Umbilical cord (tissue), 1 donor: ENCODE measurements at regions not wholly inside any gene's neighbourhood (a gene's known extent, or its start where the extent isn't known, plus 50 kb on each side); places are given as distances from the start of the nearest gene placed in this dataset.
"Not testable (repeated sequence)": the region's sequence is repeated elsewhere in the genome, so short reads cannot be mapped to it uniquely, and the experiment has no call there.

Experiments used
- DNase-seq: peaks from one replicate; pipeline ENCODE4 v3.0.0-alpha.2; 2015; ENCODE audit warnings: low spot score

- DNase-seq = no peak
These were observed 140.3 kb downstream of the NR2F2 start for GRCh38 chr15:96470681-96471310.

GRCh38 chr15:96472681-96473080 is 142.2 kb downstream of the NR2F2 start:
- no peak for DNase-seq

DNA sequence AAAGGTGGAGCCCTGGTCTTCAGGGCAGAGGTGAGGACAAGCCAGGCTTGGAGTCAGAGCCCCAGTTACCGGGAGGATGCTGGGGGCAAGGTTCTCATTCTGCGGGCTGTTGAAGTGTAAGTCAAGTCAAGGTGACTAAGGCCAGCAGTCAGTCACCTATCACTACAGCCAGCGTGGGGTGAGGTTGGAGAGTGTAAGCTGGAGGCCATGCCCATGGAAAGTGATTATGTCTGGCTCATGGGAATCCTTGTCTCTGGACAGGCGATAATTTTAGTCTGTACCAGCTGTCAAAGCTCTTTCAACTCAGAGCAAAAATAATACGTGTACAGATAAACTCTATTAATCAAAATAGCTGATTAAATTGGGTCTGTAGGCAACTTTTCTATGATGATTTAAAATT is 143.1 kb downstream of the NR2F2 start:
- DNase-seq = no peak

DNA sequence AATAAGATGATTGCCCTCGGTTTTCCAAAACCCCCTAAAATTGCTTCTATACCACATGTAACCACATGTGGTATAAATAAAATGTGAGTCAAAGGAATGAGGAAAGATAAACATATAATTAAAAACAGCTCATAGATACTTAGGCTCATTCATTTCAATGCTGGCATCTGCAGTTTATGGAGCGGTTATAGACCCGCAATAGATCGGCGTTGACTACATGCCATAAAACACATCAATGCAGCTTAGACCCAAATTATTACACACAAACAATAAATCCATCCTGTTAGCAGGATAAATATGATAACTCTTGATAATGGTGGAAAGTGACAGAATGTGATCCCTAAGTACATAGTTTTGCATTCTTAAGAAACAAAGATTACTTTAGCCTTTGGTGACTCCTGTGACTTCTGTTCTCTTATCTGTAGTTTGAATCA is 143.7 kb downstream of the NR2F2 start:
- DNase-seq = no peak

DNA sequence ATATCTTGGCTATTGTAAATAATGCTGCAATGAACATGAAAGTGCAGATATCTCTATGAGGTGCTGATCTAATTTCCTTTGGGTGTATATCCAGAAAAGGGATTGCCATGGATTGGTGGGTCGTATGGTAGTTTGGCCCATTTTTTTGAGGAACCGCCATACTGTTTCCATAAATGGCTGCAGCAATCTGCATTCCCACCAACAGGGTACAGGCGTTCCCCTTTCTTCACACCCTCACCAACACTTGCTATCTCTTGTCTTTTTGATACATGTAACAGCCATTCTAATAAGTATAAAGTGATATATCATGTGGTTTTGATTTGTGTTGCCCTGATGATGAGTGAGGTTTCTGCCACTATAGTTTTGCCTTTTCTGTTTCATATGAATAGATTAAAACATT is 146.7 kb downstream of the NR2F2 start:
- DNase-seq = no peak

- DNase-seq = not testable (repeated sequence)
These were observed 153.9 kb downstream of the NR2F2 start for GRCh38 chr15:96484412-96484811.

GRCh38 chr15:96484830-96485229 is 154.3 kb downstream of the NR2F2 start:
- no peak for DNase-seq

DNA sequence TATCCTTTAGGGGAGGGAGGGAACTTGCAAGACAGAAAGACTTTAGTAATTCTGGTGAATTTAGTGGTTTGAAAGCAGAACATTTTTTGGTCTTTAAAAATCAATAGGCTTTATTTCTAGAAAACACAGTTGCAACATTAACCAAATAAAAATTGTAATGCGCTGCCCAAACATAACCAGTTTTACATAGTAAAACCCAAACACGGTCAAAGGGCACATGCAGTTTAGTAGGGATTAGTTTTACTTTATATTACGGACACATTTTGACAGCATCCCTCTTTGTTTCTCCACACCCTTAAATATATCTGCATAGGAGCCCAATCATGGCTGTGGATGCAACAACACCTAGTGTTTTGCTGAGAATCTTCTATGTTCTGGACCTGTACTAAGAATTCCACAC is 156.7 kb downstream of the NR2F2 start:
- DNase-seq = no peak

DNA sequence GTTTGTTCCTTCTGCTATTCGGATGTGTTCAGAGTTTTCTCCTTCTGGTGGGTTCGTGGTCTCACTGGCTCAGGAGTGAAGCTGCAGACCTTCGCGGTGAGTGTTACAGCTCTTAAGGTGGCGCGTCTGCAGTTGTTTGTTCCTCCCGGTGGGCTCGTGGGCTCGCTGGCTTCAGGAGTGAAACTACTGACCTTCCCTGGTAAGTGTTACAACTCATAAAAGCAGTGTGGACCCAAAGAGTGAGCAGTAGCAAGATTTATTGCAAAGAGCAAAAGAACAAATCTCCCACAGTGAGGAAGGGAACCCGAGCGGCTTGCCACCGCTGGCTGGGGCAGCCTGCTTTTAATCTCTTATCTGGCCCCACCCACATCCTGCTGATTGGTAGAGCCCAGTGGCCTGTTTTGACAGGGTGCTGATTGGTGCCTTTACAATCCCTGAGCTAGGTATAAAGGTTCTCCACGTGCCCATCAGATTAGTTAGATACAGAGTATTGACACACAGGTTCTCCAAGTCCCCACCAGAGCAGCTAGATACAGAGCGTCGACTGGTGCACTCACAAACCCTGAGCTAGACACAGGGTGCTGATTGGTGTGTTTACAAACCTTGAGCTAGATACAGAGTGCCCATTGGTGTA is 160.7 kb downstream of the NR2F2 start:
- DNase-seq = not testable (repeated sequence)

DNA sequence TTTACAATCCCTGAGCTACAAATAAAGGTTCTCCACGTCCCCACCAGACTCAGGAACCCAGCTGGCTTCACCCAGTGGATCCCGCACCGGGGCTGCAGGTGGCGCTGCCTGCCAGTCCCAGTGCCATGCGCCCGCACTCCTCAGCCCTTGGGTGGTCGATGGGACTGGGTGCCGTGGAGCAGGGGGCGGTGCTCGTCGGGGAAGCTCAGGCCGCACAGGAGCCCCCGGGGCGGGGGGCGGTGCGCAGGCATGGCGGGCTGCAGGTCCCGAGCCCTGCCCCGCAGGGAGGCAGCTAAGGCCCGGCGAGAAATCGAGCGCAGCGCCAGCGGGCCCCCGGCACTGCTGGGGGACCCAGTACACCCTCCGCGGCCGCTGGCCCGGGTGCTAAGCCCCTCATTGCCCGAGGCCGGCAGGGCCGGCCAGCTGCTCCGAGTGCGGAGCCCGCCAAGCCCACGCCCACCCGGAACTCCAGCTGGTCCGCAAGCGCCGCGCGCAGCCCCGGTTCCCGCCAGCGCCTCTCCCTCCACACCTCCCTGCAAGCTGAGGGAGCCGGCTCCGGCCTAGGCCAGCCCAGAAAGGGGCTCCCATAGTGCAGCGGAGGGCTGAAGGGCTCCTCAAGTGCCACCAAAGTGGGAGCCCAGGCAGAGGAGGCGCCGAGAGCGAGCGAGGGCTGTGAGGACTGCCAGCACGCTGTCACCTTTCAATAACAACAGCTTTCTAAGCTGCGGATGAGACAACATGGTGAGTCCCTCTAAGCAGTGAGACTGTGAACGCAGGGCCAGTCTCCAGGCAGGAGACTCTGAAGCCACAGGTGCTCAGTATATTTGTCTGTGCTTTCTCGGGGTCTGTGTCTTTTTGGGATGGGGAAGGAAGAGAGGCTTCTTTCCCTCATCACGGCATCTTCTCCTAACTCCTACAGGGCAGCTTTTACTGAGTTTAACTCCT is 161.5 kb downstream of the NR2F2 start:
- DNase-seq = not testable (repeated sequence)

DNA sequence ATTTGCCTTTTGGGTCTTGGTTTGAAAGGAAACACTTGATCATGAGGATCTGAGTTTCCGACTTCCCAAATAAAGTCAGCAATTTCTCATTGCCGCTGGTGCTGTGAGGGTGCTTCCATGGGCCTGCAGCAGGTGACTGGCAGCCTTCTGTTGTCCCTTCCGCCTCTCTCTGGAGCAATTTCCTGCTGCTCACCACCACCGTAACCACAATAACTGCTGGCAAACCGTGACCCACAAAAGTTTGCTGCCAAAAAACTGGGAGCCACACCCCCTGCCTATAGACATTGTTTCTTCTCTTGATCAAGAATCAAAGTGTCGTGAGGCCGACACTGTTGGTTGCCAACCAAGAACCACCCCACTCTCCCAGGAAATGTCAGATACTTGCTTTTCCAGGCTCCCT is 164.0 kb downstream of the NR2F2 start:
- no peak for DNase-seq

GRCh38 chr15:96495386-96495785 is 164.9 kb downstream of the NR2F2 start:
- no peak for DNase-seq

DNA sequence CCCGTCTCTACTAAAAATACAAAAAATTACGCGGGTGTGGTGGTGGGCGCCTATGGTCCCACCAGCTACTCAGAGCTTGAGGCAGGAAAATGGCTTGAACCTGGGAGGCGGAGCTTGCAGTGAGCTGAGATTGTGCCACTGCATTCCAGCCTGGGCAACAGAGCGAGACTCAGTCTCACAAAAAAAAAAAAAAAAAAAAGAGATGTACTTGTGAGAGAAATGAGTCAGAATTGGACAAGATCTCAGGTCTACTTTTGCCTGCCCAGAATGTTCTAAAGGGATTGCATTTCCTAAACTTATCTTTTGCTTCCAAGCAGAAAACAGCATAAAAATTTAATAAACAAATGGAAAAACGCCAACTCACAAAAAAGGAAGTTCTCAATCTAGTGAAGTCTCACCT is 167.5 kb downstream of the NR2F2 start:
- no peak for DNase-seq

DNA sequence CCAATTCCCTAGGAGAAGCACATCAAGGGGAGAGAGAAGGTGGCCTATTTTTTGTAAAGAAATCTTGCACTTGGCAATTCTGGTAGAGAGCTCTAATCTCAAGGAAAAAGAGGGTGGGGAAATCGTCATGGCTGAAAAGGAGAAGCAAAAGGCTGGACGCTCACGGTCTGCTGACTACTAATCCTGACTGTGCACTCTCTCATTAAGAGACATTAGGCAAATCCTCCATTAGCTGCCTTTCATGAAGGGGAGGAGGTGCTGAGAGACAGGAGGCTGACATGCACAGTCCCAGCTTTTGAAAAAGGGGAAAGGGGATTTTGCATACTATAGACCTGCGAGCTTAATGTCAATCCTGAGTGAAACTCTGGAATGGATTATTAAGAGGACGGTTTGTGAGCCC is 170.0 kb downstream of the NR2F2 start:
- no peak for DNase-seq

DNA sequence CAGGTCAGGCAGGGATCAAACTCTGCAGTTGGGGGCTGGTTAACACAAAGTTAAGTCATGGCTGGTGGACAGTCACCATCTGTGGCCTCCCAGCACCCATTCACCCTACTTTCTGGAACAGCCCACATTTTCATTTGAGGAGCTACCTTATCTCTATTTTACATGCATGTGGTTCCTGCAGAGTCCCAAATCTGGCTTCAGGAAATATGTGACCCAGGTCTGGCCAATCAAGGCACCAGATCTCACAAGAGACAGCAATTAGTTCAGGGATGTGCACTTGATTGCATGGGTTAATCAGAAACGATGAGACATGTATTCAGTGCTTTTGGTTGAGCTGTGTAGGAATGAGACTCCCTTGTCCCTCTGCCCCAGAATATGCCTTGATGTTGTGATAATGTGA is 170.9 kb downstream of the NR2F2 start:
- DNase-seq = no peak

GRCh38 chr15:96502196-96502595 is 171.7 kb downstream of the NR2F2 start:
- DNase-seq = no peak

- DNase-seq = no peak
These were observed 172.8 kb downstream of the NR2F2 start for GRCh38 chr15:96503276-96503675.

DNA sequence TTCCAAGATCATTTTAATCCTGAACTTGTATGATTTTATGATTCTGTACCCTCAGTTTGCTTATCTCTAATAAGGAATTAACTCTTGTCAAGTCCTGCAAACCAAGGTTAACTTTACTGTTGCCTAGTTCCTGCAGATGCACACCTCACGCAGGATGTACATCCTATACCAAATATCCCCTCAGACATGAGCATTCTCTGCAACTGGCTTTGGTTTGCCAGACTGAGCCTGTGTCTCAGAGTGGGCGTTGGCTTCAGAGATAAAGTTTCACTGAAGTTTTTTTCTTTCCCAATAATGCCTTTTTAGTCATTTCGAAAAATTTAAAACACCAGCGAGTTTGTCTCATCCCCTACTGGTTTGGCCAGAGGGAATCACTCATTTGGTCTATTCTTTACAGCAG is 173.9 kb downstream of the NR2F2 start:
- DNase-seq = no peak

DNA sequence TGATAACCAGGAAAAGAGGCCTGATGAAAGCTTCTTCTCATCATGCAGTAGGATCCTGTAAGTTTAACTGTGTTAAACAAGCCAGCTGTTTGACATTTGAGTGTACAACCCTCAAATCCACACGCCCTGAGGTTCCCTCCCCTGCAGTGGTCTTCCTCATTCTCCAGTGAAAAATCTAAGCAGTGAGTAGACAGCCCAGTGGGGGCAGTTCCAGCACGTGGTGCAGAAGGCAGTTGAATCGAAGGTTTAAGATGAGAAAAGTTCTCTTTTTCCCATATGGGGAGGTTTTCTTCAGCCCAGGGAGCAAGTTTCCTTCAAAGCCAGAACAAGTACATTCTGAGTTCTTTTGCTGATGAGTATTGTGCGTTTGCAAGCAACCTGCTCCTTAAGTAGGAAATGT is 174.5 kb downstream of the NR2F2 start:
- DNase-seq = no peak

- peak; percentile 1 for DNase-seq
These were observed 184.2 kb downstream of the NR2F2 start for GRCh38 chr15:96514607-96515285.

- no peak for DNase-seq
These were observed 184.9 kb downstream of the NR2F2 start for GRCh38 chr15:96515371-96515770.

GRCh38 chr15:96521386-96521785 is 190.9 kb downstream of the NR2F2 start:
- no peak for DNase-seq
